ENCODE measurements at regions not wholly inside any gene's neighbourhood (a gene's known extent, or its start where the extent isn't known, plus 50 kb on each side); places are given as distances from the start of the nearest gene placed in this dataset.

DNA sequence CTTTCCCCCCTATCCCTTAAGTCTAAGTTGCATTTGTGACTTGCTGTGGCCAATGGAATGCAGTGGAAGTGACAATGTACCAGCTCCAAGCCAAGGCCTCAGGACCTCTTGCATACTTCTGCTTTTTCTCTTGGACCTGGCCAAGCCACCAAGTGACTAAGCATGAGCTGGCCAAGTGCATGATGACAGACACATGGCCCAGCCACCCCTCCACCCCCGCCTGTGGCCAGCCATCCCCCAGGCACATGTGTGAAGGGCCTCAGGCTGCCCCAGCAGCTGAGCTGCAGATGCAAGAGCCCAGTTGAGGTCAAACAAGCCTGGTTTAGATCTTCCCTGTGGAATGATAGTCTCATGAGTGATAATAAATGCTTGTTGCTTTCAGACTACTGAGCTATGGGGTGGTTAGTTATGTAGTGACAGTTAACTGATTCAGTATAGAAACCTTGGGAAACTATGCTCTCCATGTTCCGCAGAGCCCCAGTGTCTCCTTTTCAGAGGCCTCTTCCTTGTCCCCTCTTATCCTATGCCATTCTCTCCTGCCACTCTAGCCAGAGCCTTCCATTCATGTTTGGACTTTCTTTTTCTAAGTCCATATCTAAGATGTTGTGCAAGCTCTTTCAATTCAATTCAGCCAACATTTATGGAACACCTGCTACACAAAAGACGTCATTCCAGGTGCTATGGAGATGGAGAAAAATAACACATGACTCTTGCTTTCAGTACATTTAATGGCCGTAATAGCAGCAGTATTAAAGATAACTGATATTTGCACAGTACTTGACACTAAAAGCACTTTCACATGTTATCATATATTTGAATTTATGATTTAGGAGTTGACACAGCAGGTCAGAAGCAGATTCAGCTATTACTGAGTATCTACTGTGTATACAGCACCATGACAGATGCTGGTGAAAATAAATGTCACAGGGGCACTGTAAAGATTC lies 55.5 kb upstream of the LOXL4 start:
- H3K4me3 ChIP-seq (ENCODE audit: low read depth, low read length) = no peak overlapping the region
- TF ChIP-seq, protein P1, sequence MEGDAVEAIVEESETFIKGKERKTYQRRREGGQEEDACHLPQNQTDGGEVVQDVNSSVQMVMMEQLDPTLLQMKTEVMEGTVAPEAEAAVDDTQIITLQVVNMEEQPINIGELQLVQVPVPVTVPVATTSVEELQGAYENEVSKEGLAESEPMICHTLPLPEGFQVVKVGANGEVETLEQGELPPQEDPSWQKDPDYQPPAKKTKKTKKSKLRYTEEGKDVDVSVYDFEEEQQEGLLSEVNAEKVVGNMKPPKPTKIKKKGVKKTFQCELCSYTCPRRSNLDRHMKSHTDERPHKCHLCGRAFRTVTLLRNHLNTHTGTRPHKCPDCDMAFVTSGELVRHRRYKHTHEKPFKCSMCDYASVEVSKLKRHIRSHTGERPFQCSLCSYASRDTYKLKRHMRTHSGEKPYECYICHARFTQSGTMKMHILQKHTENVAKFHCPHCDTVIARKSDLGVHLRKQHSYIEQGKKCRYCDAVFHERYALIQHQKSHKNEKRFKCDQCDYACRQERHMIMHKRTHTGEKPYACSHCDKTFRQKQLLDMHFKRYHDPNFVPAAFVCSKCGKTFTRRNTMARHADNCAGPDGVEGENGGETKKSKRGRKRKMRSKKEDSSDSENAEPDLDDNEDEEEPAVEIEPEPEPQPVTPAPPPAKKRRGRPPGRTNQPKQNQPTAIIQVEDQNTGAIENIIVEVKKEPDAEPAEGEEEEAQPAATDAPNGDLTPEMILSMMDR (IDR thresholded peaks at IDR 0.05; ENCODE audit: low read depth, low read length, missing control alignments) = no peak
- in situ Hi-C loops (cut with HindIII; ENCODE audit: low sequenced_read_pairs) = no loop called here
- peak; percentile 37 for DNase-seq (ENCODE audit: low read depth)

DNA sequence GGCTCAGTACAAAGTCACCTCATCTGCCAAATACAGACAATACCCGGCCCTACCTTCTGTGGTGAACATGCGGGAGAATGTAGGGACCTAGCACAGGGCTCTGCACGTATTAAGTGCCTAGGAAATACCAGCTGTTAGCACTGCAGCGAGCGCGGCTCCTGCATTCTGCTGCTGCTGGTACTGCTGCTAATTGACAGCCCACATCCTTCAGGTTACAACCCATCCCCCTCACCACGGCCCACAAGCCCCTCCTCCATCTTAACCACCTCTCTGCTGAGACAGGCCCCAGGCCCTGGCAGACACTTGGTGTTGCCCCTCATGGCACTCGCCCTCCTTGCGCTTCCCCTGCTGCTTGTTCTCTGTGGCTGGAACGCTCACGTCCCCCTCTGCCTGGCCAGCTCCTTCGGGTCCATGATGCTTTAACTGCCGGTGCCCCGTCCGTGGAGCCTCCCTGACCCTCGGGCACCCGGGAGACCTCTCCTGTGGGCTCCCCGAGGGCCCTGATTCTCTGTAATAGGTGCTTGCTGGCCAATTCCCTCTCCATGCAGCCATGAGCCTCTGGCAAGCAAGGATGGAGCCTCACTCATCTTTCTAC lies 53.3 kb upstream of the LOXL4 start:
- no peak for DNase-seq (ENCODE audit: low read depth)
- no peak overlapping the region for H3K4me3 ChIP-seq (ENCODE audit: low read depth, low read length)
- TF ChIP-seq, protein P1 (IDR thresholded peaks at IDR 0.05; ENCODE audit: low read depth, low read length, missing control alignments) = no peak
- in situ Hi-C loops (cut with HindIII; ENCODE audit: low sequenced_read_pairs) = no loop called here

DNA sequence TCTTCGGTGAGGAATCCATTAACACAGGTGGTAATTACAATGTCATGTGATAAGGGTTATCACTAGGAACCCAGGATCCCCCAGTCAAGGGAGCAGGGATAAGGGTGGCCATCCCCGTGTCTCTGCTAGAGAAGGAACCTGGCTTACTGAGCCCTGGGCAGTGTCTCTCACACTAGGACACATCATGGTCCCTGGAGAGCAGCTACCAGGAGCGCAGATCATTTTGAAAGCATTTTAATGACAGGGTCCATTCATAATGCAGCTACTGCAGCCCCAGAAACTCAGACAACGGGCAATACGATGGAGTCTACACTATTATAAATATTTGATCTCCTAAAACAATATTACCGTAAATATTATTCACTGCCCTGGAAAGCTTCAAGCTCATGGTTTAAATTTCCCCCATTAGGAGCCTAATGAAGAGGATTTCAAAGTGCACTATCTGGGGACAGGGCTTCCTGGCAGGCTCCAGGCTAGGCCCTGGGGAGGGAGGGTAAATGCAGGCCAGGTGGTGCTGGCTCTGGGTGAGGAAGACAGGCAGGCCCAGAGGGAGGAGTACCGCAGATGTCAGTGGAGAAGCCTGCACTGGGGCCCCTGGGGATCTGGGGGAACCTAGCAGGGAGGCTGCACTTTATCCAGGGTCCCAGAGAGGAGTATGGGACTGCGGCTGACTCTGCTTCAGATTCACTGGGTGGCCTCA lies 52.6 kb upstream of the LOXL4 start:
- no peak for DNase-seq (ENCODE audit: low read depth)
- in situ Hi-C loops (cut with HindIII; ENCODE audit: low sequenced_read_pairs) = no loop called here
- TF ChIP-seq, protein P1 (IDR thresholded peaks at IDR 0.05; ENCODE audit: low read depth, low read length, missing control alignments) = no peak
- no peak overlapping the region for H3K4me3 ChIP-seq (ENCODE audit: low read depth, low read length)

DNA sequence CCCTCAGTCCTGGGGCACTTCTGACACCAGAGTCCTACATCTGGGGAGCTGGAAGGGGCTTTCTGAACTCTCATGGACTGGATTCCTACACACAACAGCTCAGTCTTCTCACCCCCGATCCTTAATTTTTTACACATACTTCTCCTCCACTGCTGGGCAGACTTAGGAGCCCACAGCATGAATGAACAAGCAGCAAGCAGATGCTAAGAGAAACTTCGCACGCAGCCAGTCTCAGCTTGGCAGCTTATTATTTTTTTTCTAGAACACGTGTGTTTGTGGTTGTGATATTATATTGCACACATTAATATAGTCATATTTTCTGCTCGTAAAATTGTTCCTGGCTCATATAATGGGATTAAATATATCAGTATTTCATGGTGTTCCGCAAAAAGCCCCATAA lies 50.9 kb upstream of the LOXL4 start:
- DNase-seq (ENCODE audit: low read depth) = no peak
- no peak overlapping the region for H3K4me3 ChIP-seq (ENCODE audit: low read depth, low read length)
- in situ Hi-C loops (cut with HindIII; ENCODE audit: low sequenced_read_pairs) = no loop called here
- TF ChIP-seq, protein P1 (IDR thresholded peaks at IDR 0.05; ENCODE audit: low read depth, low read length, missing control alignments) = no peak

Data from astrocyte of the cerebellum (primary cell).